ENCODE measurements at regions not wholly inside any gene's neighbourhood (a gene's known extent, or its start where the extent isn't known, plus 50 kb on each side); places are given as distances from the start of the nearest gene placed in this dataset.

- TF ChIP-seq CEBPB (IDR thresholded peaks at IDR 0.05) (no peak), USF2 (IDR thresholded peaks at IDR 0.05) (no peak), CTCF (IDR thresholded peaks at IDR 0.05) (no peak), EHMT2 (IDR thresholded peaks at IDR 0.05; ENCODE audit: low read depth) (no peak), RAD21 (conservative IDR thresholded peaks at IDR 0.05 in 1 of 2, IDR thresholded peaks at IDR 0.05 in 1 of 2) (no peak), POLR2A (IDR thresholded peaks at IDR 0.05; ENCODE audit: low read length) (no peak), NFE2L2 (conservative IDR thresholded peaks at IDR 0.05; ENCODE audit: low read length) (no peak), EP300 (IDR thresholded peaks at IDR 0.05) (no peak), HMGXB4 (CRISPR knock-in tag; IDR thresholded peaks at IDR 0.05; ENCODE audit: borderline replicate concordance) (no peak), JUN (IDR thresholded peaks at IDR 0.05) (no peak), PBX3 (IDR thresholded peaks at IDR 0.05) (no peak), MAX (IDR thresholded peaks at IDR 0.05) (no peak), SREBF2 (IDR thresholded peaks at IDR 0.05) (no peak), ZFP36 (IDR thresholded peaks at IDR 0.05; ENCODE audit: borderline replicate concordance, partially characterized antibody) (no peak)
Observed at GRCh38 chr3:24060055-24060454, 115.0 kb downstream of the NR1D2 start.
